ENCODE measurements at regions not wholly inside any gene's neighbourhood (a gene's known extent, or its start where the extent isn't known, plus 50 kb on each side); places are given as distances from the start of the nearest gene placed in this dataset.
"Not testable (repeated sequence)": the region's sequence is repeated elsewhere in the genome, so short reads cannot be mapped to it uniquely, and the experiment has no call there.

DNA sequence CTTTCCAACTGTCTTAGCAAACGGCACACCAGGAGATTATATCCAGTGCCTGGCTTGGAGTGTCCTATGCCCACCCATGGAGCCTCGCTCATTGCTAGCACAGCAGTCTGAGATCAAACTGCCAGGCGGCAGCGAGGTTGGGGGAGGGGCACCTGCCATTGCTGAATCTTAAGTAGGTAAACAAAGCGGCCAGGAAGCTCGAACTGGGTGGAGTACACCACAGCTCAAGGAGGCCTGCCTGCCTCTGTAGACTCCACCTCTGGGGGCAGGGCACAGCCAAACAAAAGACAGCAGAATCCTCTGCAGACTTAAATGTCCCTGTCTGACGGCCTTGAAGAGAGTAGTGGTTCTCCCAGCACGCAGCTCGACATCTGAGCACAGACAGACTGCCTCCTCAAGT is 325.0 kb downstream of the TRIM36 start:
- Mint-ChIP-seq H3K9me3 (peaks cover 0 to 33% (median 21%) of the 10 kb centered on the region in 7 donors), H3K36me3 (peaks cover 0 to 10% of the 10 kb centered on the region in 2 donors)
- not testable (repeated sequence) for ATAC-seq (ENCODE audit: low read depth in 2 of 2); DNase-seq; H3K27me3 Mint-ChIP-seq; H3K4me3 Mint-ChIP-seq; H3K4me1 Mint-ChIP-seq; H3K27ac Mint-ChIP-seq

DNA sequence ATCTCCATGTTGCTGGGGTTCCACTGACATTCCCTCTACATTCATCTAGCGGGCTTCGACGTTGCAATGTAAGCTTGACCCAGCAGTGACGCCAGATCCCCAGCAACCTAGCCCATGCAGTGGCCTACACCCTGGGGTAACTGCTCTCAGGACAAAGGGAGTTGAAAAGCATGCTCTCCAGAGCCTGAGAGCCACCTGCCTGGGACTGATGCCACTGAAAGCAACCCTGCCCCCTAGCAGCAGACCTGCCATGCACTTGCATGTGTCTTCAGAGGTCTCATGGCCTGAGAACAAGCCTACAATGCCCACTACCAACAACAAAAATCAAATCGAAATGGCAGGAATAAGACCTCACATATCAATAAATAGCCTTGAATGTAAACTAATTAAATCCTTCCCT is 330.3 kb downstream of the TRIM36 start:
- H3K27ac Mint-ChIP-seq, result no peak overlapping the region
- no peak for DNase-seq
- no peaks in the 10 kb centered on the region for H3K27me3 Mint-ChIP-seq
- H3K4me3 Mint-ChIP-seq, result no peak overlapping the region
- H3K9me3 Mint-ChIP-seq, result peaks cover 0 to 14% (median 10%) of the 10 kb centered on the region in 7 donors
- no peaks in the 10 kb centered on the region for H3K4me1 Mint-ChIP-seq
- ATAC-seq (ENCODE audit: low read depth in 2 of 2), result no peak
- peaks cover 0 to 10% of the 10 kb centered on the region in 2 donors for H3K36me3 Mint-ChIP-seq

DNA sequence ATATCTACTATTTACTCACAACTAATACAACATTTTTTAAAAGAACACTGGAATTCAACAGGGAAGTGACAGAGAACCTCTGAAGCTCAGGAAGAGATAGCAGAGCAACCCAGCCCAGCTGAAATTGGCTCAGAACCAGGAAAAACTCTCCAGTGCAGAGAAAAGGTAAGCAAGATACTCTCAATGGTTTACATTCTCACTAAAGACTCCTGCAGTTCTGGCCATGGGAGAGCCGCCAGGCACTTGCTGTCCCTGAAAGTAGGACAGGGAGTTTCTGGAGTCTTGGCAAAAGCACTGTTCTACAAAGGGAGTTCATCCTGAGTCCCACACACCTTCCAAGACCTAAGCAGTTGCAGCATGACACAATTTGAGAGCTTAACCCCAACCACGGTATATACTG is 330.8 kb downstream of the TRIM36 start:
- H3K36me3 Mint-ChIP-seq, result peaks cover 0 to 6% of the 10 kb centered on the region in 2 donors
- no peak for ATAC-seq (ENCODE audit: low read depth in 2 of 2)
- no peak for DNase-seq
- no peaks in the 10 kb centered on the region for H3K4me1 Mint-ChIP-seq
- peaks cover 0 to 10% (median 6%) of the 10 kb centered on the region in 7 donors for H3K9me3 Mint-ChIP-seq
- no peak overlapping the region for H3K27ac Mint-ChIP-seq
- H3K4me3 Mint-ChIP-seq, result no peak overlapping the region
- H3K27me3 Mint-ChIP-seq, result no peaks in the 10 kb centered on the region

DNA sequence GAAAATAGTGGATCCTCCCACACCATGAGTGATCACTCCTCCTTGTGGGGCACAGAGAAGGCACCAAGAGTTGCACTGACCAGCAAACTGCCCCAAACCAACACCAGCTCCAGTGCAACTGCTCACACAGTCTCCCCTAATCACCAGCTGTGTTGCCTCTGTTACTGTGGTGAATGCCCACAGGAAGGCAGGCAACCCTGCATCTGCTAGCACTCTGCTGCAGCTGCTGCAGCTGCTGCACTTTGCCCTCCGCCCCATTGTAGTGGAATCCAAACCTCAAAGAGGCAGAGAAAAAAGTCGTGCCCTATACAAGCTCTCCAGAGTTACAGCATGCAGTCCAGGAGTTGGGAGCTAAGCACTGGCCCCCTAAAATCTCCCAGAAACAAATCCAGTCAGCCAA is 339.6 kb downstream of the TRIM36 start:
- Mint-ChIP-seq H3K4me1 (no peaks in the 10 kb centered on the region), H3K4me3 (no peak overlapping the region), H3K9me3 (peaks cover 0 to 26% (median 11%) of the 10 kb centered on the region in 7 donors), H3K27ac (peak overlapping the region in 1 of 6 donors; percentile 35), H3K36me3 (no peaks in the 10 kb centered on the region), H3K27me3 (no peaks in the 10 kb centered on the region)
- DNase-seq (no peak), ATAC-seq (ENCODE audit: low read depth in 2 of 2) (no peak)

DNA sequence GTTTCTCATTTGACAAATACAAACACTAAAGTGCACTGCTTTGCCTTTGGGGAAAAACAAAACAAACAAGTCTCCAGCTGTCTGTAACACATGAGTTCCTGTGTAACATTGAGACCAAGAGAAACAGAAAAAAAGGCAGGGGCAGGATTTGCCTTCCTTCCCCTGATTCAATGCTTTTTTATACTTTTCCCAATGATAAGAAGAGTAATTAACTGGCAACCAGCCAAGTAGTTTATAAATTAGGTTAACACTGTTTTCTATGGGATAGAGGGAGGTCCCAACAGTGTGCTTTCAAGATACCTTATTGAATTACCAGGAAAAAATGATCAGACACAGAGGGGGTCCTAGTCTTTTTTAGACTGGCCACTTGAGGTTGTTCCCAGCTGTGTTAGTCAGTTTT is 346.8 kb downstream of the TRIM36 start:
- peaks cover 3 to 40% (median 17%) of the 10 kb centered on the region in 7 donors for H3K9me3 Mint-ChIP-seq
- no peak overlapping the region for H3K4me3 Mint-ChIP-seq
- H3K36me3 Mint-ChIP-seq, result no peaks in the 10 kb centered on the region
- no peak for DNase-seq
- ATAC-seq (ENCODE audit: low read depth in 2 of 2), result no peak
- H3K27ac Mint-ChIP-seq, result no peak overlapping the region
- H3K4me1 Mint-ChIP-seq, result no peaks in the 10 kb centered on the region
- H3K27me3 Mint-ChIP-seq, result no peaks in the 10 kb centered on the region

DNA sequence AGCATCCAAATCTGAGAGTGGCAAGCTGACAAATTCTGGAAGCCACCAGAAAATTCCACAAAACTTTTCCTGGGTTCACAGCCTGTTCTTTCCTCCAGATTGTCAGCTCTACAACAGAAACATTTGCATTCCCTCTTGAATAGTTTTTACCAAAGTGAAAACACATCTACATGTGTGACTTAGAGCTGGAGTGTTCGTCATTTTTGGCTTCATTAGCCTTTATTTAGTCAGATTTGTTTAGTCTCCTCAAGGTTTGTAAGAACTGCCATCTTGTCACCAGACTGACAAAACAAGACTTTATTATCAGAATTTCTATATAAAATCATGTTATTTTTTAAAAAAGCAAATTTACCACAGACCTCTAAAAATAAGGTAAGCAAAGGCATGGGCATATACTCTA is 347.3 kb downstream of the TRIM36 start:
- H3K27me3 Mint-ChIP-seq, result no peaks in the 10 kb centered on the region
- ATAC-seq (ENCODE audit: low read depth in 2 of 2) (no peak), DNase-seq (no peak)
- H3K36me3 Mint-ChIP-seq, result no peaks in the 10 kb centered on the region
- no peaks in the 10 kb centered on the region for H3K4me1 Mint-ChIP-seq
- H3K27ac Mint-ChIP-seq, result no peak overlapping the region
- H3K4me3 Mint-ChIP-seq, result no peak overlapping the region
- H3K9me3 Mint-ChIP-seq, result peaks cover 3 to 37% (median 17%) of the 10 kb centered on the region in 7 donors

DNA sequence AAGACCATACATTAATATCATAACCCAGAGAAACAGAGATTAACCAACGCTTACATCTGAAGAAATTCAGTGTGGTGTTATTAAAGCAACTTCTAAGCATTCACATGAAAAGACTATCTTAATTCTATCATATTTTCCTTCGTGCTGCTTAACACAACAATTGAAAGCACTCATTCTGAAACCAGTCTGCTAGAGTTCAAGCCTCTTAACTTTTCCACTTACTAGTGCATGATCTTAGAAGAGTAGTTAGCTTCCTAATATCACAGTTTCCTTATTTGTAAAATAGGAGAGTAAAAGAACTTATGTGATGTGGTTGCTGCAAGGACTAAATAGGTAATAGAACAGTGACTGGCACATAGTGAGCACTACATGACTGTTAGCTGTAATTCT is 379.3 kb downstream of the TRIM36 start:
- Mint-ChIP-seq H3K27me3 (no peaks in the 10 kb centered on the region), H3K4me3 (no peak overlapping the region), H3K36me3 (no peaks in the 10 kb centered on the region), H3K27ac (no peak overlapping the region), H3K9me3 (no peaks in the 10 kb centered on the region), H3K4me1 (no peaks in the 10 kb centered on the region)
- ATAC-seq (ENCODE audit: low read depth in 2 of 2) (no peak), DNase-seq (no peak)

DNA sequence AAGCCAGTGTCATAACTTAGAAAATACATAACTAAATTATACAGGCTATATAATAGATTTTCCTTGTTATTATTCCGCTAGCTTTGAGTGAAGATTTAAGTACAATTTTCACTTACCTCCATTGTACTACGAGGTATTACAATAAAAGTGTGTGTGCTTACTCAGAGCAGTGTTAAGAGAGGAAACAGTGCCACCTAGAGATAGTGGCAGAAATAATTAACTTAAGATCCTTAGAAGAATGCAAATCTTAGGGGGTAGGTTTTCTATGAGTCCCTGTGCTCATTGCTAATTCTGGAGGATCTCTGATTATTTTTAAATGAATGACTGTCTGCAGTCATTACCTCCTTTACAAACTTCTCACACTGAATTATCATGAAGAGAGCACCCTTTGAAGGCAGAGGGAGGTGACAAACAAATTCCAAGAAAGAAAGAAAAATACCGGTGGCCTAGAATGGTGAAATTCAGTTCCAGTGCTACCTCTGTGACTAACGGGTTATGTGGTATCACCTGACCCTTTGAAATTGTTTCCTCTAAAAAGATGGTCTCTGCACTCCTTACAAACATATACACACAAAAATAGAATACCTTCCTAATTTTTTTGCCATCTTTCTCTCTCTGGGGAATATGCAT is 379.8 kb downstream of the TRIM36 start:
- no peaks in the 10 kb centered on the region for H3K36me3 Mint-ChIP-seq
- no peak for DNase-seq
- H3K27me3 Mint-ChIP-seq, result no peaks in the 10 kb centered on the region
- H3K9me3 Mint-ChIP-seq, result no peaks in the 10 kb centered on the region
- no peak for ATAC-seq (ENCODE audit: low read depth in 2 of 2)
- no peak overlapping the region for H3K4me3 Mint-ChIP-seq
- H3K4me1 Mint-ChIP-seq, result no peaks in the 10 kb centered on the region
- H3K27ac Mint-ChIP-seq, result no peak overlapping the region

DNA sequence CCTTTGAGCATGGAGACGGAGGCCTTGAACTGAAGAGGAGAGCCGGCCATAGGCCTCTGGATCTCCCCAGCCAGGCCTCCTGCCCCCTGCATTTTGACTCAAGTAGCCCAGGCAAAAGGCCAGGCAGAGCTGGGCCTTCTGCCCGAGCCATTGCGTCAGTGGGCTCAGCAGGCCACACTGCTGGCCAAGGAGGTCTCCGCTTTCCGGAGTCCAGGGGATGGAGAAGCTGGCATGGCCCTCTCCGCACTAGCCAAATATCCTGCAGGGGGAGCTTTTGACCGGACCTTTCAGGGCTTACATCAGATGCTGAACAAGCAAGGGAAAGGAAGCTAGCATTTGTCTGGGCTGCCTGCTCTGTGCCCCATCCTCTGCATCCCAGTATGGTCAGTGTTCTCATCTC is 386.8 kb downstream of the TRIM36 start:
- ATAC-seq (ENCODE audit: low read depth in 2 of 2) (no peak), DNase-seq (no peak)
- Mint-ChIP-seq H3K9me3 (no peaks in the 10 kb centered on the region), H3K27me3 (no peaks in the 10 kb centered on the region), H3K4me1 (no peaks in the 10 kb centered on the region), H3K36me3 (no peaks in the 10 kb centered on the region), H3K4me3 (no peak overlapping the region), H3K27ac (no peak overlapping the region)

DNA sequence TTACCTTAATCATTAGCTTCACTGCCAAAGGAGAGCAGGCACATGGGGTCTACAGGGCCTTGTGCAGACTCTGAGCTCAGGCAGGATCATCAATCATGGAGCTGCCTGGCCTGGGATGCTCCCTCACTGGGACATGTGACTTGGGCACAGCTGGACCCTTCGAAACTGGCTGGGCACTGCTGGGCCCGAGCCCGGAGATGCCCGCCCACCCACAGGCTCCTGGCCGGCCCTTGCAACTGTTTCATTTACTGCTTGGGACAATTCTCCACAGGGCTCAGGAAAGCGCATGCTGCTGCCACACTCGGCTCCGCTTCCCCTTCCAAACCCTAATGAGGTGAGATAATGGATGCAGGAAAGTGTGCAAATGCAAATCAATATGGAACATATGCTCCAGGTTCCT is 387.5 kb downstream of the TRIM36 start:
- no peaks in the 10 kb centered on the region for H3K9me3 Mint-ChIP-seq
- no peak for DNase-seq
- no peaks in the 10 kb centered on the region for H3K4me1 Mint-ChIP-seq
- no peaks in the 10 kb centered on the region for H3K27me3 Mint-ChIP-seq
- H3K4me3 Mint-ChIP-seq, result peak overlapping the region in 1 of 8 donors; percentile 48
- no peak overlapping the region for H3K27ac Mint-ChIP-seq
- H3K36me3 Mint-ChIP-seq, result no peaks in the 10 kb centered on the region
- no peak for ATAC-seq (ENCODE audit: low read depth in 2 of 2)

DNA sequence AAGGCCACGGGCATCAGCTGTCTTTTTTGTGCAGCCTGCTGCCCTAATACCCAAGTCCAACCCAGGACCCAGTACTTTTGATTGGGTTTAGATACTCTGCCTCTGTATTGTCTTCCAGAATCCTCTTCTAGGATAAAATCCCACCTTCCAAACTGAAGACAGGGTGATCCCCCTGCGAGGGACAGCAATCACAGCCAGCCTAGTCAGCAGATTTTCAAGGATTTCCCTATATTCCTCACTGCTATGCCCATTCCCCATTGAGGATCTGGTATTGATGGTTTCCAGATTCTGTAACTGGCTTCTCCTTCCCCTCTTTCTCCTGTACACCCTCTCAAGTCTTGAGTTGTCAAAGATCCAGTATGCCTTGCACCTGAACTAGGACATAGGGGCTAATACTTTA is 389.4 kb downstream of the TRIM36 start:
- ATAC-seq (ENCODE audit: low read depth in 2 of 2), result no peak

DNA sequence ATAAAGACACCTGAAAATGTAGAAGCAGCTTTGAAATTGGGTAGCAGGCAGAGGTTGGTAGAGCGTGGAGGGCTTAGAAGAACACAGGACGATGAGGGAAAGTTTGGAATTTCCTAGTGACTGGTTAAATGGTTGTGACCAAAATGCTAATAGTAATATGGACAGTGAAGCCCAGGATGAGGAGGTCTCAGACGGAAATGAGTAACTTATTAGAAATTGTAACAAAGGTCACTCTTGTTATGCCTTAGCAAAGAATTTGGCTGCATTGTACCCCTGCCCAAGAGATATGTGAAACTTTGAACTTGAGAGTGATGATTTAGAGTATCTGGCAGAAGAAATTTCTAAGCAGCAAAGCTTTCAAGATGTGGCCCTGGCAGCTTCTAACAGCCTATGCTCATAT is 382.5 kb downstream of the KCNN2 start:
- no peaks in the 10 kb centered on the region for H3K4me1 Mint-ChIP-seq
- no peaks in the 10 kb centered on the region for H3K27me3 Mint-ChIP-seq
- no peak overlapping the region for H3K27ac Mint-ChIP-seq
- DNase-seq (no peak), ATAC-seq (ENCODE audit: low read depth in 2 of 2) (no peak)
- no peaks in the 10 kb centered on the region for H3K36me3 Mint-ChIP-seq
- H3K4me3 Mint-ChIP-seq, result no peak overlapping the region
- H3K9me3 Mint-ChIP-seq, result peaks cover 0 to 13% (median 2%) of the 10 kb centered on the region in 7 donors

More for the DNA sequence above, 389.4 kb downstream of the TRIM36 start:
- Mint-ChIP-seq H3K4me3 (no peak overlapping the region), H3K27me3 (no peaks in the 10 kb centered on the region), H3K36me3 (no peaks in the 10 kb centered on the region), H3K27ac (no peak overlapping the region), H3K4me1 (no peaks in the 10 kb centered on the region), H3K9me3 (peaks cover 0 to 2% (median 0%) of the 10 kb centered on the region in 7 donors)
- DNase-seq, result no peak

DNA sequence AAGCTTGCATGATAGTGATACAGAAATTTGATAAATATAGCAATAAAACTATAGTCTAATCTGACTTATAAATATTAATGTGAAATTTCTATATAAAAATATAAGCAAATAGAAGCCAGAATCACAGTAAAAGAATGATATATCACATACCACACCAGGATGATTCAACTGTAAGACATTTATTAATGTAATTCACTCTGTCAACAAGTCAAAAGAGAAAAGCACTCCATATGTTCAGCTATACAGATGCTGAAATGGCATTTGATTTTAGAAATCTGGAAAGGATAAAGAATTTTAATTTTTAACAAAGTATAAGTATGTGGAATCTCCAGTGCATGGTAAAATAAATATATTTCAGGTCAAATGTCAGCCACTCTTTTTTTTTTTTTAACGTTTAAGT is 372.4 kb downstream of the KCNN2 start:
- Mint-ChIP-seq H3K27ac (no peak overlapping the region), H3K9me3 (peaks cover 0 to 8% (median 4%) of the 10 kb centered on the region in 7 donors), H3K4me3 (no peak overlapping the region), H3K36me3 (no peaks in the 10 kb centered on the region), H3K4me1 (no peaks in the 10 kb centered on the region), H3K27me3 (no peaks in the 10 kb centered on the region)
- no peak for DNase-seq
- ATAC-seq (ENCODE audit: low read depth in 2 of 2), result no peak

DNA sequence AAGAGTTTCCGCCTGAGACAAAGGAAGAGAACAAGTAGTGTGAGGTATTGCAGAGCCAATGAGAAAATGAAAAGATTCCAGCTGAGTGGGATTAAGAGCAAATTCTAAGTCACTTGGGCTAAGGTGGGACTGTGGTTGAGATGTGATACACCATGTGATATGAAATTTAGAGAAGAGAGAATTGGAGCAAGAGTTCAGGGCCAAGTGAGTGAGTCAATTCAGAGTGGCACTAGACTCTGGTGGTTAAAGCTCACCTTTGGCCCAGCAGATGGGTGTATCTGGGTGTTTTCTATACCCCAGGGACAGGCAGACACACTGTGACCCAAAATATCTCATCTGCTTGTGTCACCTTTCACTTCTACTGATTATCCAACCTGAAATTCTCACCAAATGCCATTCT is 368.1 kb downstream of the KCNN2 start:
- DNase-seq (no peak), ATAC-seq (ENCODE audit: low read depth in 2 of 2) (no peak)
- Mint-ChIP-seq H3K36me3 (no peaks in the 10 kb centered on the region), H3K27ac (no peak overlapping the region), H3K27me3 (no peaks in the 10 kb centered on the region), H3K4me3 (no peak overlapping the region), H3K4me1 (no peaks in the 10 kb centered on the region), H3K9me3 (peaks cover 0 to 21% (median 8%) of the 10 kb centered on the region in 7 donors)

DNA sequence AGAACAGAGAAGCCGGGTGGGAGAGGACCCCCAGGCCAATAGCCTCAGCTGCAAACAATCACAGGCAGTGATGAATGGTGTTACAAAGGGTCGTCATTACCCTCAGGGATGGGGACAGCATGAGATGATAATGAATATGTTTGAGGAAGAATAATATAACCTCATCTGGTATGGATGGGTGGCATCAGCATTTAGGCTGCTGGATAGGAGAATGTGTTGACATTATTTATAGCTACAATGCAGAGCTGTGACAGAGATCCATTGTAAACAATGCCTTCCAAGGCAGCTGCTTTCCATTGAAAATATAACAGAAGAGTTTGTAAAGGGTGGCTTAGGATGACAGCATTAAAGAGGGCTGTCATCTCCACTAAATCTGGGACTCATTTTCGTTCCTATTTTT is 365.5 kb downstream of the KCNN2 start:
- Mint-ChIP-seq H3K9me3 (peaks cover 0 to 28% (median 9%) of the 10 kb centered on the region in 7 donors), H3K4me1 (no peaks in the 10 kb centered on the region), H3K36me3 (no peaks in the 10 kb centered on the region), H3K27ac (no peak overlapping the region), H3K27me3 (peaks cover 0 to 7% (median 0%) of the 10 kb centered on the region in 3 donors), H3K4me3 (no peak overlapping the region)
- ATAC-seq (ENCODE audit: low read depth in 2 of 2) (no peak), DNase-seq (no peak)
